ENCODE measurements at regions not wholly inside any gene's neighbourhood (a gene's known extent, or its start where the extent isn't known, plus 50 kb on each side); places are given as distances from the start of the nearest gene placed in this dataset.

GRCh38 chr5:74063821-74064220 is 437.8 kb downstream of the ARHGEF28 start:
- no peak for TF ChIP-seq CTCF (IDR thresholded peaks at IDR 0.05; ENCODE audit: poor library complexity, severe bottlenecking)
- no peak for TF ChIP-seq MXI1 (conservative IDR thresholded peaks at IDR 0.05; ENCODE audit: poor library complexity, severe bottlenecking)
